Transverse colon (tissue), 4 donors: ENCODE measurements at regions not wholly inside any gene's neighbourhood (a gene's known extent, or its start where the extent isn't known, plus 50 kb on each side); places are given as distances from the start of the nearest gene placed in this dataset.

Source experiments
- POLR2AphosphoS5 ChIP-seq, 3 donors: sonication (generic); formaldehyde crosslinking; IDR thresholded peaks; one replicate each; pipeline ENCODE4 v1.6.1; 2016; ENCODE audit warnings: antibody characterized with exemption in 3 of 3
- TF ChIP-seq, protein P1 (sequence below), 5 experiments: fragments of 200-600 bp in 3 of 5; fragments of 450-650 bp in 2 of 5; sonication (generic) in 3 of 5; IDR thresholded peaks; 1 replicate in 2 of 5; 2 replicates in 3 of 5; pipeline ENCODE4 v1.5.1; 2016 to 2017; ENCODE audit warnings: antibody characterized with exemption in 5 of 5, inconsistent platforms in 3 of 5, mild to moderate bottlenecking in 2 of 5, moderate library complexity in 1 of 5

DNA sequence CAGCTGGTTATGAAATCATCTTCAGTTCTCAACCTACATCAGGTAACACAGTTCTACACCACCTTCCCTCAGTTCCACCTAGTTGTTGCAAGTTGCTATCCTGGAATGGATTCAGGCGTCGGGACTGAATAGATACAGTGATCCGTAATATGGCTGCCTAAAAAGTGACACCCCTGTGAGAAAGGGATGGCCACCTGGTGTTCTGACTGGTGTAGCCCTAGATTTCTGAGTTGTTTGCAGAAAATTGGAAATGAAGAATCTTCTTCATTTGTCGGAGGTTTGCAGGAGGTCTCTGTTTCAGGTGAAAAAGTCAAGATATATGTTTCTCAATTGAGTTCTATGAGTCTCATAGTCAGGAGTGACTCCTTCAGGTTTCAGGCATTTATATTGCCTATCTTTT is 225.8 kb upstream of the ELAC2 start:
- TF ChIP-seq, protein P1, sequence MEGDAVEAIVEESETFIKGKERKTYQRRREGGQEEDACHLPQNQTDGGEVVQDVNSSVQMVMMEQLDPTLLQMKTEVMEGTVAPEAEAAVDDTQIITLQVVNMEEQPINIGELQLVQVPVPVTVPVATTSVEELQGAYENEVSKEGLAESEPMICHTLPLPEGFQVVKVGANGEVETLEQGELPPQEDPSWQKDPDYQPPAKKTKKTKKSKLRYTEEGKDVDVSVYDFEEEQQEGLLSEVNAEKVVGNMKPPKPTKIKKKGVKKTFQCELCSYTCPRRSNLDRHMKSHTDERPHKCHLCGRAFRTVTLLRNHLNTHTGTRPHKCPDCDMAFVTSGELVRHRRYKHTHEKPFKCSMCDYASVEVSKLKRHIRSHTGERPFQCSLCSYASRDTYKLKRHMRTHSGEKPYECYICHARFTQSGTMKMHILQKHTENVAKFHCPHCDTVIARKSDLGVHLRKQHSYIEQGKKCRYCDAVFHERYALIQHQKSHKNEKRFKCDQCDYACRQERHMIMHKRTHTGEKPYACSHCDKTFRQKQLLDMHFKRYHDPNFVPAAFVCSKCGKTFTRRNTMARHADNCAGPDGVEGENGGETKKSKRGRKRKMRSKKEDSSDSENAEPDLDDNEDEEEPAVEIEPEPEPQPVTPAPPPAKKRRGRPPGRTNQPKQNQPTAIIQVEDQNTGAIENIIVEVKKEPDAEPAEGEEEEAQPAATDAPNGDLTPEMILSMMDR (IDR thresholded peaks at IDR 0.05), result no peak
- TF ChIP-seq POLR2AphosphoS5 (IDR thresholded peaks at IDR 0.05), result no peak
